Esophagus muscularis mucosa (tissue), 4 donors: ENCODE measurements at regions not wholly inside any gene's neighbourhood (a gene's known extent, or its start where the extent isn't known, plus 50 kb on each side); places are given as distances from the start of the nearest gene placed in this dataset.

Source experiments
- EP300 ChIP-seq: sonication (generic); formaldehyde crosslinking; IDR thresholded peaks from one replicate; pipeline ENCODE4 v1.6.1; 2017; ENCODE audit warnings: antibody characterized with exemption
- POLR2A ChIP-seq: fragments of 450-650 bp; IDR thresholded peaks from one replicate; pipeline ENCODE4 v1.6.1; 2017; ENCODE audit warnings: antibody characterized with exemption, moderate library complexity, mild to moderate bottlenecking, low read depth
- POLR2AphosphoS5 ChIP-seq, 2 donors: sonication (generic); formaldehyde crosslinking; IDR thresholded peaks; one replicate each; pipeline ENCODE4 v1.6.1; 2017; ENCODE audit warnings: antibody characterized with exemption in 2 of 2
- TF ChIP-seq, protein P1 (sequence below), 3 experiments: fragments of 200-600 bp in 2 of 3; fragments of 450-650 bp in 1 of 3; sonication (generic) in 2 of 3; IDR thresholded peaks; one replicate each; pipeline ENCODE4 v1.5.1; 2017 to 2019; ENCODE audit warnings: antibody characterized with exemption in 3 of 3, mild to moderate bottlenecking in 2 of 3, moderate library complexity in 1 of 3

DNA sequence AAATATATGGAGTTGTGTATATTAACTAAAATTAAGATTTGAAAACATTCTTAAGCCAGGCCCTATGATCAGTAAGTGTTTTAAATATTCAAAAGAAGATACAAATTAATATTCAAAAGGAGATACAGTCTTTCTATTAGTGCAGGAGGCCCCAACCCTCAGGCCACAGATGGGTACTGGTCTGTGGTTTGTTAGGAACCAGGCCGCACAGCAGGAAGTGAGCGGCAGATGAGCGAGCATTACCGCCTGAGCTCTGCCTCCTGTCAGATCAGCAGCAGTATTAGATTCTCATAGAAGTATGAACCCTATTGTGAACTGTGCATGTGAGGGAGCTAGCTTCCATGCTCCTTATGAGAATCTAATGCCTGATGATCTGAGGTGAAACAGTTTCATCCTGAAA, 232.9 kb downstream of the FOXO1 start:
- no peak for TF ChIP-seq POLR2AphosphoS5 (IDR thresholded peaks at IDR 0.05)
- no peak for TF ChIP-seq EP300
- TF ChIP-seq, protein P1, sequence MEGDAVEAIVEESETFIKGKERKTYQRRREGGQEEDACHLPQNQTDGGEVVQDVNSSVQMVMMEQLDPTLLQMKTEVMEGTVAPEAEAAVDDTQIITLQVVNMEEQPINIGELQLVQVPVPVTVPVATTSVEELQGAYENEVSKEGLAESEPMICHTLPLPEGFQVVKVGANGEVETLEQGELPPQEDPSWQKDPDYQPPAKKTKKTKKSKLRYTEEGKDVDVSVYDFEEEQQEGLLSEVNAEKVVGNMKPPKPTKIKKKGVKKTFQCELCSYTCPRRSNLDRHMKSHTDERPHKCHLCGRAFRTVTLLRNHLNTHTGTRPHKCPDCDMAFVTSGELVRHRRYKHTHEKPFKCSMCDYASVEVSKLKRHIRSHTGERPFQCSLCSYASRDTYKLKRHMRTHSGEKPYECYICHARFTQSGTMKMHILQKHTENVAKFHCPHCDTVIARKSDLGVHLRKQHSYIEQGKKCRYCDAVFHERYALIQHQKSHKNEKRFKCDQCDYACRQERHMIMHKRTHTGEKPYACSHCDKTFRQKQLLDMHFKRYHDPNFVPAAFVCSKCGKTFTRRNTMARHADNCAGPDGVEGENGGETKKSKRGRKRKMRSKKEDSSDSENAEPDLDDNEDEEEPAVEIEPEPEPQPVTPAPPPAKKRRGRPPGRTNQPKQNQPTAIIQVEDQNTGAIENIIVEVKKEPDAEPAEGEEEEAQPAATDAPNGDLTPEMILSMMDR (IDR thresholded peaks at IDR 0.05): no peak
- no peak for TF ChIP-seq POLR2A
